Spinal cord (tissue), 9 donors: ENCODE measurements at regions not wholly inside any gene's neighbourhood (a gene's known extent, or its start where the extent isn't known, plus 50 kb on each side); places are given as distances from the start of the nearest gene placed in this dataset.
"Not testable (repeated sequence)": the region's sequence is repeated elsewhere in the genome, so short reads cannot be mapped to it uniquely, and the experiment has no call there.

Experiments used
- DNase-seq, 6 donors: peaks; one replicate each; pipeline versions ENCODE4 v3.0.0 to v3.0.0-alpha.2; 2013 to 2015; ENCODE audit warnings: low spot score in 6 of 6, low read depth in 4 of 6
- H3K27ac ChIP-seq: one replicate; pipeline ENCODE4 v1.5.1; 2013; ENCODE audit warnings: low read depth, low read length, control low read depth
- H3K27me3 ChIP-seq: one replicate; pipeline ENCODE4 v1.6.1; 2013; ENCODE audit warnings: low read length; ENCODE audit not compliant: control insufficient read depth, insufficient read depth
- H3K36me3 ChIP-seq: one replicate; pipeline ENCODE4 v1.6.1; 2013; ENCODE audit warnings: low read length; ENCODE audit not compliant: control insufficient read depth, insufficient read depth
- H3K4me1 ChIP-seq: one replicate; pipeline ENCODE4 v1.6.1; 2013; ENCODE audit warnings: low read length; ENCODE audit not compliant: control insufficient read depth, insufficient read depth
- H3K4me3 ChIP-seq: one replicate; pipeline ENCODE4 v1.5.1; 2013; ENCODE audit warnings: low read depth, low read length, control low read depth
- H3K9me3 ChIP-seq: one replicate; pipeline ENCODE4 v1.6.1; 2013; ENCODE audit warnings: low read length; ENCODE audit not compliant: control insufficient read depth, insufficient read depth
- WGBS: methylation state at CpG from one replicate; pipeline ENCODE4 v1.1.5; 2013; ENCODE audit warnings: missing lambda C conversion rate; ENCODE audit not compliant: insufficient coverage; 5-methylcytosine and 5-hydroxymethylcytosine counted together
- donor health status: healthy.

DNA sequence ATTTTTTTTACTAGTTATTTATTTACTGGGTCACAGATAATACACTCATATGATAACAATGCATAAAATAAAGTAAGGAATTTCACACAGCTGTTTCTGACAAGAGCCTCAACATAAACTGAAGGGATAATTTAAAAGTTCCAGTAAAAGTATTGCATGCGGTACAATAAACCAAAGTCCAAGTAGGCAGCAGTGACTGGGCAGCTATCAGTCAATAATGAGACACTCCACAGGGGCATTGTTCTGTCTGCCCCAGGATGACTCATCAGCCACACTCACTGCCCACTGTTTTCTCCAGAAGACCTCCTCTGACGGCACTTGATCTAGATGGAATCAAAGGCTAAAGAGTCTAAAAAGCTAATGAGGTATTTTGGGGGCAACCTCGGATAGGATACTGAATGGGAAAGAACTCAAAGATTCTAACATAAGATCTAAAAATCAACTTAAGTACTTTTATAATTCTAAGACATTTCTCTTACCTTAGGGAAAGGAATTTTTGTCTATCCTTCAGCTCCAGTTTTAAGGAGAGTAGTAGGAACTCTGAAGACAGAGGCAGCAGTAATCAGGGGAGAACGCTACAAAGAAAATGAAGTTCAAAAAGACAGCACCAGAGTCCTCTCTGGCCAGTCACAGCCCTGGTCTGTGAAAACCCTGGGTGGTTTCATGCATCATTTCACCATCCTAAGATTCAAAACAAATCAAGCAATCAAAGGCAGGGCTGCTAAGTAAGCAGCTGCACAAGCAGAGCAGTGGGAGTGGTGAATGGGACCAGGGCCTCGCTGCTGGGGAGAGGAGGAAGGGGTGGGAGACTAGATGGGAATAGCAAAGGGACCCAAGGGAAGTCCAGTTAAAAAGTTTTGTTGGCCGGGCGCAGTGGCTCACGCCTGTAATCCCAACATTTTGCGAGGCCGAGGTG is 175.1 kb downstream of the AVL9 start:
- H3K27me3 ChIP-seq = no peaks in the 10 kb centered on the region
- no peak overlapping the region for H3K4me3 ChIP-seq
- no peak for DNase-seq
- H3K27ac ChIP-seq = no peak overlapping the region
- no peaks in the 10 kb centered on the region for H3K36me3 ChIP-seq
- 60% methylated on average over 2 of the region's 10 CpGs for WGBS
- H3K9me3 ChIP-seq = peaks cover 4% of the 10 kb centered on the region
- no peaks in the 10 kb centered on the region for H3K4me1 ChIP-seq

DNA sequence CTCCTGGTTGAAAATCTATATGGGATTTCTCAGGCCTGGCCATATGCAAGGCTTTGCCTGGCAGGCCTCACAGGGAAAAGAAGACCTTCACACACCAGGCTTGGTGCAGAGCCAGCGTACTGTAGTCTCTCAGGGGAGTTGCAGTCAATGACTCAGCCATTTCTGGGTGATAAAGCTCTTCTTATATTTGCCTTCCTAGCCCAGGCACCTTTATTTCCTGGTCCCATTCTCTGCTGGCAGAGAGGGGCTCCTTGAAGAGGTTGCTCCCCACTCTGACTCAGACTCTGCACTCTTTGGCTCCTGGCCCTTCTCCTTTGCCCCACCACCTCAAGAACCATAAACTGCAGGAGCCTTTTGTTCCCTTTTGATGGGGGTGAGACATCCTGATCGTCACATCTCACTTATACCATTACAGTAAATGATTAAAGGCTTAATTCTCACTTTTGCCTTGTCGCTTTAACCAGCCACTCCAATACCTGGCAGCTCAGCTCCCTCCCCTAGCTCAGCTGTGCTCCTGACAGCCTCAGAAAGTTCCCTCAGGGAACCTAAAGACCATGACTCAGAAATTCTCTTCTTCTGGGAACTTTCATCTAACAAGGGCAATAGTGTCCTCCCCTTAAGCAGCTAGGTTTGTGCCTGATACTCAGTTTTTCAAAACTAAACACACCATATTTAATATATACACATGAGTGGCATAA is 174.0 kb downstream of the AVL9 start:
- H3K9me3 ChIP-seq, H3K27ac ChIP-seq, H3K4me1 ChIP-seq, H3K36me3 ChIP-seq, H3K4me3 ChIP-seq, H3K27me3 ChIP-seq: not testable (repeated sequence)
- peak in 1 of 6 donors; percentile 16 for DNase-seq
- whole genome bisulfite sequencing = 75% methylated on average over 1 of the region's 3 CpGs

DNA sequence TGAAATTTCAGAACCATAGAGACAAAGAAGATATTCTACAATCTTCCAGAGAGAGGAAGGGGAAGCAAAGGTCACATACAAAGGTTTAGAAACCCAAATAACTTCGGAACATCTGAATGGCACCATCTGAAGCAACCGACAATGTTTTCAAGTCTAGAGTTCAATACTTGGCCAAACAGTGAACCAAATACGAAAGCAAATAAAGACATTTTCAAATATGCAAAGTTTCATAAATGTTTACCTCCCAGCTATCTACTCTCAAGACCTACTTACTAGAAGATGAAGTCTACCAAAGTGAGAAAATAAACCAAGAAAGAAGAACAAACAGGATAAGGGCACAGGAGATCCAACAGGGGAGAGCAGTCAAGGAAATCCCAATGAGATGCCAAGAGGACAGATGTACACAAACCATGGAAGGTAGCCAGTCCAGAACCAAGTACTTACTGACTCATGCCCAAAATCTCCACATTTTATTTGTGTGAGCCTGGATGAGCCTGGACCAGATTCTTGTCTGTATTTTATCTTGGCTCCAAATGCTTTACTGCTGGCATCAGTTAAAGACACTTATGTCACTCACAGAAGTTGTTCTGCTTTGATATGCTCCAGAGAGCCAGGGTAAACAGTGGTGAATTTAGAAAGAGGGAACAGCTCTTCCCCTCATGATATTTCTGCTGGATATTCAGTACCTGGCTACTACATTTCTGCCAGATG is 173.3 kb downstream of the AVL9 start:
- H3K9me3 ChIP-seq, H3K27ac ChIP-seq, H3K4me3 ChIP-seq, H3K27me3 ChIP-seq, H3K4me1 ChIP-seq, H3K36me3 ChIP-seq: not testable (repeated sequence)
- 100% methylated on average over 2 of the region's 3 CpGs for WGBS
- peak in 1 of 6 donors; percentile 49 for DNase-seq

DNA sequence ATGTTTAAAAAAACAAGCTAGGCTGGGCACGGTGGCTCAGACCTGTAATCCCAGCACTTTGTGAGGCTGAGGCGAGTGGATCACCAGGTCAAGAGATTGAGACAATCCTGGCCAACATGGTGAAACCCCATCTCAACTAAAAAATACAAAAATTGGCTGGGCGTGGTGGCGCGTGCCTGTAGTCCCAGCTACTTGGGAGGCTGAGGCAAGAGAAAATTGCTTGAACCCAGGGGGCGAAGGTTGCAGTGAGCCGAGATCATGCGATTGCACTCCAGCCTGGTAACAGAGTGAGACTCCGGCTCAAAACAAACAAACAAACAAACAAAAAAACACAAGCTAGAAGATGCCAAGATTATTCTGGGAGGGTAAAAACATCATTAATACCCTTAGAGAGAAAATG is 172.3 kb downstream of the AVL9 start:
- H3K27ac ChIP-seq, H3K4me3 ChIP-seq, H3K9me3 ChIP-seq, DNase-seq, H3K27me3 ChIP-seq, H3K36me3 ChIP-seq, H3K4me1 ChIP-seq: not testable (repeated sequence)
- 92% methylated on average over 5 of the region's 9 CpGs for WGBS

DNA sequence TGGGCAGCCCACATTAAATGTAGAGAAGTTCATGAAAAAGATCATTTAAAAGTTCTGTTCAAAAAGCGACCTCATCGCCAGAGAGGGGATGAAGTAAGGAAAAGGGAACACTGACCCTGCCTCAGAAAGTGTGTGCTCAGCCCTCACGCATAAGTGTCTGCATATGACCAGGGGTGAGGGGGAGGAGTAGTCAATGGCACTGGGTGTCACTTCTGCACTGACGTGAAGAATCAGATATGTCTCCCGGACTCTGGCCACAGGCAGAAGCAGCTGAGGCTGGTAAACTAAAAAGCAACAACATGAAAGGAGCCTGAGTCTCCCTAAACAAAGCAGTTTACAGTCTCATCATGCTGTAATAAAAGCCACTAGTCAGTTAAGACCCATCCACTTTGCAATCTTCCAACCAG is 168.5 kb downstream of the AVL9 start:
- DNase-seq, H3K27ac ChIP-seq: not testable (repeated sequence)
- WGBS = no CpG with 5 or more reads among the region's 5 CpGs

DNA sequence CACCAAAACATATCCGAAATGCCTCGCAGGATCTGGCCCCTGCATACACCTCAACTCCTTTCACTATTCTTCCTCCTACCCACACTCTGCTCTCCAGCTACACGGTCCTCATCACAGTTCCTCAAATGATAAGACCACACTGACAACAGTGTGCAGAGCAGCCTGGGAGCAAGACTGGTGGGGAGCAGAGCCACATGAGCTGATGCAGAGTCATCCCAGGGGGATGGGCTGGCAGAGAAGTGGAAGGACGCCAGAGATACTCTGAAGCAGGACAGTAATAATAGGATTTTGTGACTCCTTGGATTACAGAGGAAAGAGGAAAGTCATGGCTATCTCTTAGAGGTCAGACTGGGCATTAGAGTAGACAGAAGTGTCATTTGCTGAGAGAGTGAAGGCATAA is 167.2 kb downstream of the AVL9 start:
- not testable (repeated sequence) for H3K9me3 ChIP-seq, H3K36me3 ChIP-seq, H3K4me3 ChIP-seq, DNase-seq, H3K4me1 ChIP-seq, H3K27me3 ChIP-seq, H3K27ac ChIP-seq
- 67% methylated on average over 1 of the region's 4 CpGs for WGBS

More for the DNA sequence above, 168.5 kb downstream of the AVL9 start:
- not testable (repeated sequence) for H3K9me3 ChIP-seq, H3K4me1 ChIP-seq, H3K4me3 ChIP-seq, H3K27me3 ChIP-seq, H3K36me3 ChIP-seq

DNA sequence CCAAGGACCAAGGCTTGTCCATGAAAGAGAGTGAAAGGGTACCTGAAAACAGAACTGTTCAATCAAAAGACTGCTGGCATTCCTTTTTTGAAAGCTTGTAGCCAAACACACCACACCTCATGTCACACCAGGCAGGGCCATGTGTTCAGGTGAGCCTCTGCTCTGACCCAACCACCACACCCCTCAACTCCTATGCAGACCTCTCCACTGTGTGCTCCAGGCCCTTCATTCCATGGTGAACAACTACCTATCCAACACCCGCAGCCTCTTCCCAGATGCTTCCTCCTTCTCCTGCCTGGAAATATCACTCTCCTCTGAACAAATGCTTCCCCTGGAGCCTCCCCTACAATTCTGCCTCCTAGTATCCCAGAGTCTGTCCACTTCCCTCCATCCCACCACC is 166.6 kb downstream of the AVL9 start:
- H3K9me3 ChIP-seq = no peaks in the 10 kb centered on the region
- no peaks in the 10 kb centered on the region for H3K36me3 ChIP-seq
- WGBS = 100% methylated on average over 1 of the region's 1 CpG
- H3K4me1 ChIP-seq = no peaks in the 10 kb centered on the region
- H3K27ac ChIP-seq = no peak overlapping the region
- no peak overlapping the region for H3K4me3 ChIP-seq
- DNase-seq = no peak
- H3K27me3 ChIP-seq = no peaks in the 10 kb centered on the region

DNA sequence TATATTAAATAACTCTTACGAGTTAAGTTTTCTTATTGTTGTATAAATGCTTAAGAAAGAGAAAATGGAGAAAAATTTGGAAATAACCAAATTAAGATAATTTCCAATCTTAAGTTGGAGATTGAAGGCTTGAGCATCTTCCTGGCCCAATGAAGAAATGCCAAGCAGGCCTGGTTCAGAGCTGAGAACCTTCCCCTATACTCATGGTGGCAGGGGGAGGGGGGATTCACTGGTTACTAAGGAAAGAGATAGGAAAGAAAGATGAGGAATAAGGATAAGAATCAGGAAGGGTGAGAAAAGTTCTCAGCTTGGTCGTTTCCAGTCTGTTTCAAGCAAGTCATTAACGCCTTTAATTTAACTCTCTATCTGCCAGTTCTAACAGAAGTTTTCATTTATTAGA is 166.2 kb downstream of the AVL9 start:
- no peaks in the 10 kb centered on the region for H3K4me1 ChIP-seq
- H3K36me3 ChIP-seq = no peaks in the 10 kb centered on the region
- DNase-seq = no peak
- no peaks in the 10 kb centered on the region for H3K9me3 ChIP-seq
- no peak overlapping the region for H3K27ac ChIP-seq
- no CpG with 5 or more reads among the region's 3 CpGs for WGBS
- no peak overlapping the region for H3K4me3 ChIP-seq
- H3K27me3 ChIP-seq = no peaks in the 10 kb centered on the region

DNA sequence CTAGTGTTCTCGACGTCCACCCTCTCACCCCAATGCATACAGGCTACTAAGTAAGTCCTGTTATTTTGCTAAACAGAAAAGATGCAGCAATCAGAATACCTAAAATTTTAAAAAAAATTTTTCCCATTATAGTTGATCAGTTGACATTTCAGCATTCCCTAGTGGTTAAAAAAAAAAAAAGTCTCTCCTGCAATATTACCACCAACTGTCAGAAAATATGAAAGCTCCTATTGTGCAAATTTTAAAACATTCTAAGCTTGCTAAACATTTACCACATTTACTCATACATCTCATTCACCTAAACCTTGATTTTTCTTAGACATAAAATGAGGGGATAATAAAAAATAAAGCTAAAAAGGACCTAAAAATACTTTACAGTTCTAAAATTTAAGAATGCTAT is 165.6 kb downstream of the AVL9 start:
- no peak for DNase-seq
- no peaks in the 10 kb centered on the region for H3K36me3 ChIP-seq
- H3K9me3 ChIP-seq = no peaks in the 10 kb centered on the region
- H3K4me3 ChIP-seq = no peak overlapping the region
- WGBS = no CpG with 5 or more reads among the region's 2 CpGs
- H3K27ac ChIP-seq = no peak overlapping the region
- no peaks in the 10 kb centered on the region for H3K27me3 ChIP-seq
- H3K4me1 ChIP-seq = no peaks in the 10 kb centered on the region
